ENCODE measurements at regions not wholly inside any gene's neighbourhood (a gene's known extent, or its start where the extent isn't known, plus 50 kb on each side); places are given as distances from the start of the nearest gene placed in this dataset.

- no peak overlapping the region for H3K4me3 ChIP-seq (ENCODE audit: low read depth, low read length)
- no peak overlapping the region for H3K23ac ChIP-seq (ENCODE audit: low read length)
- no peak overlapping the region for H3K27ac ChIP-seq (ENCODE audit: low read depth, low read length)
- H3K36me3 ChIP-seq (ENCODE audit: control insufficient read depth in 1 of 2, insufficient read depth in 2 of 2, low read length in 2 of 2) = no peaks in the 10 kb centered on the region
- no peak overlapping the region for H2AFZ ChIP-seq (ENCODE audit: insufficient read depth, low read length, poor library complexity)
- peaks cover 3% of the 10 kb centered on the region for H3K9me3 ChIP-seq (ENCODE audit: insufficient read depth, low read depth, low read length)
- no peak overlapping the region for H2BK5ac ChIP-seq (ENCODE audit: low read depth, low read length, poor library complexity)
- H2BK120ac ChIP-seq (ENCODE audit: insufficient read depth, low read length, poor library complexity) = no peak overlapping the region
- no peak overlapping the region for H3K4me2 ChIP-seq (ENCODE audit: low read length)
- no peak overlapping the region for H3K4ac ChIP-seq (ENCODE audit: low read depth, low read length)
- H3K4me1 ChIP-seq (ENCODE audit: control insufficient read depth in 1 of 2, insufficient read depth in 2 of 2, low read length in 2 of 2) = no peaks in the 10 kb centered on the region
- no peak for DNase-seq
- H3K79me2 ChIP-seq (ENCODE audit: control insufficient read depth, insufficient read depth, low read length, poor library complexity) = no peaks in the 10 kb centered on the region
- H4K8ac ChIP-seq (ENCODE audit: low read depth, low read length) = no peak overlapping the region
- no peak overlapping the region for H2AK5ac ChIP-seq (ENCODE audit: low read length)
- H3K79me1 ChIP-seq (ENCODE audit: low read length) = no peaks in the 10 kb centered on the region
- H3K9ac ChIP-seq (ENCODE audit: low read length) = no peak overlapping the region
- H2BK12ac ChIP-seq (ENCODE audit: low read length) = no peak overlapping the region
- WGBS (ENCODE audit: extremely low coverage, insufficient coverage, insufficient read length) = no CpG with 5 or more reads among the region's 3 CpGs
- no peak overlapping the region for H4K91ac ChIP-seq (ENCODE audit: low read depth, low read length)
- H3K18ac ChIP-seq (ENCODE audit: low read length) = no peak overlapping the region
- H3K14ac ChIP-seq (ENCODE audit: low read length) = no peak overlapping the region
- no peaks in the 10 kb centered on the region for H3K27me3 ChIP-seq (ENCODE audit: insufficient read depth, low read length)
- no peak overlapping the region for H4K12ac ChIP-seq (ENCODE audit: low read depth, low read length)
These were observed 380.1 kb upstream of the MEIS2 start for GRCh38 chr15:37480482-37480881.

GRCh38 chr15:37481126-37481525 is 380.8 kb upstream of the MEIS2 start:
- no peak overlapping the region for H2BK120ac ChIP-seq (ENCODE audit: insufficient read depth, low read length, poor library complexity)
- DNase-seq = no peak
- no peak overlapping the region for H4K91ac ChIP-seq (ENCODE audit: low read depth, low read length)
- no peak overlapping the region for H4K8ac ChIP-seq (ENCODE audit: low read depth, low read length)
- no peak overlapping the region for H3K27ac ChIP-seq (ENCODE audit: low read depth, low read length)
- H3K4me3 ChIP-seq (ENCODE audit: low read depth, low read length) = no peak overlapping the region
- H3K79me1 ChIP-seq (ENCODE audit: low read length) = no peaks in the 10 kb centered on the region
- no peak overlapping the region for H2BK5ac ChIP-seq (ENCODE audit: low read depth, low read length, poor library complexity)
- no peaks in the 10 kb centered on the region for H3K27me3 ChIP-seq (ENCODE audit: insufficient read depth, low read length)
- no peak overlapping the region for H2AFZ ChIP-seq (ENCODE audit: insufficient read depth, low read length, poor library complexity)
- H4K12ac ChIP-seq (ENCODE audit: low read depth, low read length) = no peak overlapping the region
- no peak overlapping the region for H2AK5ac ChIP-seq (ENCODE audit: low read length)
- H3K9ac ChIP-seq (ENCODE audit: low read length) = no peak overlapping the region
- H3K14ac ChIP-seq (ENCODE audit: low read length) = no peak overlapping the region
- no peak overlapping the region for H3K4me2 ChIP-seq (ENCODE audit: low read length)
- H2BK12ac ChIP-seq (ENCODE audit: low read length) = no peak overlapping the region
- WGBS (ENCODE audit: extremely low coverage, insufficient coverage, insufficient read length) = no CpG with 5 or more reads among the region's 1 CpG
- H3K18ac ChIP-seq (ENCODE audit: low read length) = no peak overlapping the region
- H3K4me1 ChIP-seq (ENCODE audit: control insufficient read depth in 1 of 2, insufficient read depth in 2 of 2, low read length in 2 of 2) = no peaks in the 10 kb centered on the region
- no peaks in the 10 kb centered on the region for H3K79me2 ChIP-seq (ENCODE audit: control insufficient read depth, insufficient read depth, low read length, poor library complexity)
- peaks cover 3% of the 10 kb centered on the region for H3K9me3 ChIP-seq (ENCODE audit: insufficient read depth, low read depth, low read length)
- H3K36me3 ChIP-seq (ENCODE audit: control insufficient read depth in 1 of 2, insufficient read depth in 2 of 2, low read length in 2 of 2) = no peaks in the 10 kb centered on the region
- H3K4ac ChIP-seq (ENCODE audit: low read depth, low read length) = no peak overlapping the region
- H3K23ac ChIP-seq (ENCODE audit: low read length) = no peak overlapping the region

GRCh38 chr15:37483779-37484178 is 383.4 kb upstream of the MEIS2 start:
- H3K4me3 ChIP-seq (ENCODE audit: low read depth, low read length) = no peak overlapping the region
- H3K79me1 ChIP-seq (ENCODE audit: low read length) = no peaks in the 10 kb centered on the region
- H3K79me2 ChIP-seq (ENCODE audit: control insufficient read depth, insufficient read depth, low read length, poor library complexity) = no peaks in the 10 kb centered on the region
- no peak overlapping the region for H2AFZ ChIP-seq (ENCODE audit: insufficient read depth, low read length, poor library complexity)
- no peak overlapping the region for H3K18ac ChIP-seq (ENCODE audit: low read length)
- H3K27me3 ChIP-seq (ENCODE audit: insufficient read depth, low read length) = no peaks in the 10 kb centered on the region
- H3K27ac ChIP-seq (ENCODE audit: low read depth, low read length) = no peak overlapping the region
- H3K4me2 ChIP-seq (ENCODE audit: low read length) = no peak overlapping the region
- no peaks in the 10 kb centered on the region for H3K36me3 ChIP-seq (ENCODE audit: control insufficient read depth in 1 of 2, insufficient read depth in 2 of 2, low read length in 2 of 2)
- H4K8ac ChIP-seq (ENCODE audit: low read depth, low read length) = no peak overlapping the region
- no peak overlapping the region for H3K23ac ChIP-seq (ENCODE audit: low read length)
- no peak overlapping the region for H3K14ac ChIP-seq (ENCODE audit: low read length)
- H4K12ac ChIP-seq (ENCODE audit: low read depth, low read length) = no peak overlapping the region
- H2BK120ac ChIP-seq (ENCODE audit: insufficient read depth, low read length, poor library complexity) = no peak overlapping the region
- no peak overlapping the region for H2AK5ac ChIP-seq (ENCODE audit: low read length)
- no peaks in the 10 kb centered on the region for H3K4me1 ChIP-seq (ENCODE audit: control insufficient read depth in 1 of 2, insufficient read depth in 2 of 2, low read length in 2 of 2)
- no CpG with 5 or more reads among the region's 6 CpGs for WGBS (ENCODE audit: extremely low coverage, insufficient coverage, insufficient read length)
- no peak overlapping the region for H2BK12ac ChIP-seq (ENCODE audit: low read length)
- H3K9ac ChIP-seq (ENCODE audit: low read length) = no peak overlapping the region
- DNase-seq = no peak
- H3K9me3 ChIP-seq (ENCODE audit: insufficient read depth, low read depth, low read length) = peaks cover 3% of the 10 kb centered on the region
- no peak overlapping the region for H3K4ac ChIP-seq (ENCODE audit: low read depth, low read length)
- no peak overlapping the region for H4K91ac ChIP-seq (ENCODE audit: low read depth, low read length)
- no peak overlapping the region for H2BK5ac ChIP-seq (ENCODE audit: low read depth, low read length, poor library complexity)

- Histone ChIP-seq H4K91ac (ENCODE audit: low read depth, low read length) (no peak overlapping the region), H2BK5ac (ENCODE audit: low read depth, low read length, poor library complexity) (no peak overlapping the region), H3K4ac (ENCODE audit: low read depth, low read length) (no peak overlapping the region), H2AFZ (ENCODE audit: insufficient read depth, low read length, poor library complexity) (no peak overlapping the region), H3K4me1 (ENCODE audit: control insufficient read depth in 1 of 2, insufficient read depth in 2 of 2, low read length in 2 of 2) (no peaks in the 10 kb centered on the region), H2AK5ac (ENCODE audit: low read length) (no peak overlapping the region), H3K4me2 (ENCODE audit: low read length) (no peak overlapping the region), H2BK12ac (ENCODE audit: low read length) (no peak overlapping the region), H3K79me1 (ENCODE audit: low read length) (no peaks in the 10 kb centered on the region), H3K79me2 (ENCODE audit: control insufficient read depth, insufficient read depth, low read length, poor library complexity) (no peaks in the 10 kb centered on the region), H2BK120ac (ENCODE audit: insufficient read depth, low read length, poor library complexity) (no peak overlapping the region), H3K4me3 (ENCODE audit: low read depth, low read length) (no peak overlapping the region), H4K12ac (ENCODE audit: low read depth, low read length) (no peak overlapping the region), H3K27ac (ENCODE audit: low read depth, low read length) (no peak overlapping the region), H4K8ac (ENCODE audit: low read depth, low read length) (no peak overlapping the region), H3K27me3 (ENCODE audit: insufficient read depth, low read length) (no peaks in the 10 kb centered on the region), H3K9ac (ENCODE audit: low read length) (no peak overlapping the region), H3K14ac (ENCODE audit: low read length) (no peak overlapping the region), H3K18ac (ENCODE audit: low read length) (no peak overlapping the region), H3K9me3 (ENCODE audit: insufficient read depth, low read depth, low read length) (peaks cover 3% of the 10 kb centered on the region), H3K23ac (ENCODE audit: low read length) (no peak overlapping the region), H3K36me3 (ENCODE audit: control insufficient read depth in 1 of 2, insufficient read depth in 2 of 2, low read length in 2 of 2) (no peaks in the 10 kb centered on the region)
- DNase-seq = no peak
- no CpG with 5 or more reads among the region's 4 CpGs for WGBS (ENCODE audit: extremely low coverage, insufficient coverage, insufficient read length)
These were observed 384.7 kb upstream of the MEIS2 start for GRCh38 chr15:37485056-37485455.

Data from trophoblast cell (in vitro differentiated cells and primary cell).